A673 (cell line): ENCODE measurements at regions not wholly inside any gene's neighbourhood (a gene's known extent, or its start where the extent isn't known, plus 50 kb on each side); places are given as distances from the start of the nearest gene placed in this dataset.

Experiments used
- EZH2 ChIP-seq: fragments of 200-600 bp; sonication (generic); IDR thresholded peaks from 2 replicates; pipeline ENCODE4 v1.6.1; 2017; ENCODE audit warnings: borderline replicate concordance, low read depth, mild to moderate bottlenecking, mixed read lengths, antibody characterized with exemption, low read length; ENCODE audit not compliant: poor library complexity, severe bottlenecking
- TF ChIP-seq, protein P1 (sequence below): fragments of 300-800, 200-600 bp; sonication (generic); conservative IDR thresholded peaks from 2 replicates; pipeline ENCODE4 v1.5.1; 2017; ENCODE audit warnings: low read depth, mild to moderate bottlenecking, antibody characterized with exemption, low read length, moderate library complexity, mixed read lengths

DNA sequence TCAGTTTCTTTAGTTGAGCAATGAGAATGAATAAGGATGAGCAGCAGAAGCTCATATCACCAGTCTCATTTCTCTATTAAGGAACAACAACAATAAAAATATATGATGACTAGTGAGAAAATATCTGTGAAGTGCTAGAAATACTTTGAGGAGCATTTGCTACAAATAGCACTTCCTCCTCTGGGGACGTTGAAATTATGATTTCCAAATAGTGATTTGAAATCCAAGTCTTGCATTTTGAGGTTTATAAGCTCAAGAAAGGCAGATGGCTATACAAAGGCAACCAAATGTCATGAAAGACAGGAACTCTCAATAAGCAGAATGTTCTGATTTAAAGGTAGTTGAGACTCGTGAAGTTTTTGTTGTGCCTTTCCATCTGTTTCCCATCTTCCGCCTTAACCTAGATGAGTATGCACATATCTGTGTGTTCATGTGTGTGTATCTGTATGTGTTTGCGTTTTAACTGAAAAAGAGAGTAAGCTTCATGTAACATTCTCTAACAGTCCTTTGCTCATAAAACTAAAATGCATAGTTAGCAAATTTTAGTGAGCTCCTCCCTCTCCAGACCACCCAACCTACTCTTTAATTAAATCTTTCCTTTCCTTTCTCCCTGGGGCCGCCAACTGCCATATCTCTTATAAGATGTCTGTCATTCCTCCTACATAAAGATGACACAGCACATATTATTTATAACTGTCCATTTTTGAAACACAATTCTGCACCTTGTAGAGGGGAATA lies 222.6 kb upstream of the RASGEF1B start:
- TF ChIP-seq, protein P1, sequence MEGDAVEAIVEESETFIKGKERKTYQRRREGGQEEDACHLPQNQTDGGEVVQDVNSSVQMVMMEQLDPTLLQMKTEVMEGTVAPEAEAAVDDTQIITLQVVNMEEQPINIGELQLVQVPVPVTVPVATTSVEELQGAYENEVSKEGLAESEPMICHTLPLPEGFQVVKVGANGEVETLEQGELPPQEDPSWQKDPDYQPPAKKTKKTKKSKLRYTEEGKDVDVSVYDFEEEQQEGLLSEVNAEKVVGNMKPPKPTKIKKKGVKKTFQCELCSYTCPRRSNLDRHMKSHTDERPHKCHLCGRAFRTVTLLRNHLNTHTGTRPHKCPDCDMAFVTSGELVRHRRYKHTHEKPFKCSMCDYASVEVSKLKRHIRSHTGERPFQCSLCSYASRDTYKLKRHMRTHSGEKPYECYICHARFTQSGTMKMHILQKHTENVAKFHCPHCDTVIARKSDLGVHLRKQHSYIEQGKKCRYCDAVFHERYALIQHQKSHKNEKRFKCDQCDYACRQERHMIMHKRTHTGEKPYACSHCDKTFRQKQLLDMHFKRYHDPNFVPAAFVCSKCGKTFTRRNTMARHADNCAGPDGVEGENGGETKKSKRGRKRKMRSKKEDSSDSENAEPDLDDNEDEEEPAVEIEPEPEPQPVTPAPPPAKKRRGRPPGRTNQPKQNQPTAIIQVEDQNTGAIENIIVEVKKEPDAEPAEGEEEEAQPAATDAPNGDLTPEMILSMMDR = no peak
- no peak for TF ChIP-seq EZH2
